ENCODE measurements at regions not wholly inside any gene's neighbourhood (a gene's known extent, or its start where the extent isn't known, plus 50 kb on each side); places are given as distances from the start of the nearest gene placed in this dataset.

- TF ChIP-seq, protein P1, sequence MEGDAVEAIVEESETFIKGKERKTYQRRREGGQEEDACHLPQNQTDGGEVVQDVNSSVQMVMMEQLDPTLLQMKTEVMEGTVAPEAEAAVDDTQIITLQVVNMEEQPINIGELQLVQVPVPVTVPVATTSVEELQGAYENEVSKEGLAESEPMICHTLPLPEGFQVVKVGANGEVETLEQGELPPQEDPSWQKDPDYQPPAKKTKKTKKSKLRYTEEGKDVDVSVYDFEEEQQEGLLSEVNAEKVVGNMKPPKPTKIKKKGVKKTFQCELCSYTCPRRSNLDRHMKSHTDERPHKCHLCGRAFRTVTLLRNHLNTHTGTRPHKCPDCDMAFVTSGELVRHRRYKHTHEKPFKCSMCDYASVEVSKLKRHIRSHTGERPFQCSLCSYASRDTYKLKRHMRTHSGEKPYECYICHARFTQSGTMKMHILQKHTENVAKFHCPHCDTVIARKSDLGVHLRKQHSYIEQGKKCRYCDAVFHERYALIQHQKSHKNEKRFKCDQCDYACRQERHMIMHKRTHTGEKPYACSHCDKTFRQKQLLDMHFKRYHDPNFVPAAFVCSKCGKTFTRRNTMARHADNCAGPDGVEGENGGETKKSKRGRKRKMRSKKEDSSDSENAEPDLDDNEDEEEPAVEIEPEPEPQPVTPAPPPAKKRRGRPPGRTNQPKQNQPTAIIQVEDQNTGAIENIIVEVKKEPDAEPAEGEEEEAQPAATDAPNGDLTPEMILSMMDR (conservative IDR thresholded peaks at IDR 0.05; ENCODE audit: low read depth, low read length), result no peak
- Histone ChIP-seq H3K4me1 (ENCODE audit: low read depth, poor library complexity, severe bottlenecking) (no peaks in the 10 kb centered on the region), H4K20me1 (ENCODE audit: insufficient read depth) (no peaks in the 10 kb centered on the region), H3K4me3 (IDR thresholded peaks at IDR 0.05; ENCODE audit: insufficient read depth, low read depth, low read length) (no peak overlapping the region), H3K27me3 (ENCODE audit: insufficient read depth, low read depth) (no peaks in the 10 kb centered on the region), H3K9ac (no peak overlapping the region), H3K79me2 (ENCODE audit: insufficient read depth, low read depth) (no peaks in the 10 kb centered on the region), H3K36me3 (ENCODE audit: insufficient read depth) (no peaks in the 10 kb centered on the region), H3K27ac (no peak overlapping the region), H2AFZ (ENCODE audit: low read depth) (no peak overlapping the region), H3K4me2 (no peak overlapping the region)
Observed at GRCh38 chr13:105972811-105973590, 562.5 kb downstream of the EFNB2 start.

DNA sequence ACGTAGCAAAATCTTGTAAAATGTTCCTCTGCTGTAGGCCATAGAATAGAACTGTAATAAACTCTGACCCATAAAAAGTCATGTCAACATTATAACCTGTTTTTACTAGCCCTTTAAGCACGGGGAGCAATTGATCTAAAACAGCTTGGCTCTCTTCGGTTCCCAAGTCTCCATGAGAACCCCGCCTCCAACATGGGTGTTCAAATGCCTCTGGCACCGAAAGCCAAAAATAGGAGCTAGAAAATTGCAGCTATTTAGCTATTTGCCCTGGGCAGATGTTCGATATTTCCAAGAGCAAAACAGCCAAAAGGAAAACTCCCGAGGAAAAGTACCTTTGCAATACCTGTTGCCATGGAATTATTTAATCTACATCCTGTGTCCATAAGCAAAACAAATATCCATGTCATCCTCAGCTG lies 563.1 kb downstream of the EFNB2 start:
- H2AFZ ChIP-seq (ENCODE audit: low read depth), result no peak overlapping the region
- no peak overlapping the region for H3K4me3 ChIP-seq (IDR thresholded peaks at IDR 0.05; ENCODE audit: insufficient read depth, low read depth, low read length)
- TF ChIP-seq, protein P1 (conservative IDR thresholded peaks at IDR 0.05; ENCODE audit: low read depth, low read length), result no peak
- no peaks in the 10 kb centered on the region for H3K4me1 ChIP-seq (ENCODE audit: low read depth, poor library complexity, severe bottlenecking)
- no peak overlapping the region for H3K4me2 ChIP-seq
- no peaks in the 10 kb centered on the region for H3K27me3 ChIP-seq (ENCODE audit: insufficient read depth, low read depth)
- no peaks in the 10 kb centered on the region for H3K36me3 ChIP-seq (ENCODE audit: insufficient read depth)
- no peaks in the 10 kb centered on the region for H4K20me1 ChIP-seq (ENCODE audit: insufficient read depth)
- H3K79me2 ChIP-seq (ENCODE audit: insufficient read depth, low read depth), result no peaks in the 10 kb centered on the region
- no peak overlapping the region for H3K27ac ChIP-seq
- no peak overlapping the region for H3K9ac ChIP-seq

- H3K27me3 ChIP-seq (ENCODE audit: insufficient read depth, low read depth), result no peaks in the 10 kb centered on the region
- H3K4me1 ChIP-seq (ENCODE audit: low read depth, poor library complexity, severe bottlenecking), result no peaks in the 10 kb centered on the region
- H3K79me2 ChIP-seq (ENCODE audit: insufficient read depth, low read depth), result no peaks in the 10 kb centered on the region
- TF ChIP-seq, protein P1 (conservative IDR thresholded peaks at IDR 0.05; ENCODE audit: low read depth, low read length), result no peak
- H3K9ac ChIP-seq, result no peak overlapping the region
- H3K4me3 ChIP-seq (IDR thresholded peaks at IDR 0.05; ENCODE audit: insufficient read depth, low read depth, low read length), result no peak overlapping the region
- no peaks in the 10 kb centered on the region for H4K20me1 ChIP-seq (ENCODE audit: insufficient read depth)
- no peaks in the 10 kb centered on the region for H3K36me3 ChIP-seq (ENCODE audit: insufficient read depth)
- no peak overlapping the region for H3K4me2 ChIP-seq
- H2AFZ ChIP-seq (ENCODE audit: low read depth), result no peak overlapping the region
- H3K27ac ChIP-seq, result no peak overlapping the region
Observed at GRCh38 chr13:105971738-105972137, 563.7 kb downstream of the EFNB2 start.

DNA sequence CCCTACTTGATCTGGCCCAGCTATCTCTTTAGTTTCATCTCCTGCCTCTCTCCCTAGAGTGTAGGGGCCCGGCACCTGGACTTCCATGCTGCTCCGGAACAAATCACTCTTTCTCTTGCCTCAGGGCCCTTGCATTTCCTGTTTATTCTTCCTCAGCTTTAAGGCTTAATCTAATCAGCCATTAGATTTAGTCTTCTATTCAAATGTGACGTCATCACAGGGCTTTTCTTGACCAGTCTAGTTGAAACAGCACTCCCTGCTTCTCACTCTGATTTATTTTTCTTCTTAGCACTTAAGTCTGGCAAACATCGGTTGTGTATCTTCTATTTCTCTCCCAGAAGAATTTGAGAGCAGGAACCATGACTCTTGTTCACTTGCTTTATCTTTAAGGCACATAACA lies 564.1 kb downstream of the EFNB2 start:
- TF ChIP-seq, protein P1 (conservative IDR thresholded peaks at IDR 0.05; ENCODE audit: low read depth, low read length), result no peak
- Histone ChIP-seq H3K4me3 (IDR thresholded peaks at IDR 0.05; ENCODE audit: insufficient read depth, low read depth, low read length) (no peak overlapping the region), H3K79me2 (ENCODE audit: insufficient read depth, low read depth) (no peaks in the 10 kb centered on the region), H3K27me3 (ENCODE audit: insufficient read depth, low read depth) (no peaks in the 10 kb centered on the region), H3K36me3 (ENCODE audit: insufficient read depth) (no peaks in the 10 kb centered on the region), H4K20me1 (ENCODE audit: insufficient read depth) (no peaks in the 10 kb centered on the region), H3K4me2 (no peak overlapping the region), H3K4me1 (ENCODE audit: low read depth, poor library complexity, severe bottlenecking) (no peaks in the 10 kb centered on the region), H2AFZ (ENCODE audit: low read depth) (no peak overlapping the region), H3K27ac (no peak overlapping the region), H3K9ac (no peak overlapping the region)

Data from KMS-11 (cell line).